ENCODE measurements at regions not wholly inside any gene's neighbourhood (a gene's known extent, or its start where the extent isn't known, plus 50 kb on each side); places are given as distances from the start of the nearest gene placed in this dataset.

DNA sequence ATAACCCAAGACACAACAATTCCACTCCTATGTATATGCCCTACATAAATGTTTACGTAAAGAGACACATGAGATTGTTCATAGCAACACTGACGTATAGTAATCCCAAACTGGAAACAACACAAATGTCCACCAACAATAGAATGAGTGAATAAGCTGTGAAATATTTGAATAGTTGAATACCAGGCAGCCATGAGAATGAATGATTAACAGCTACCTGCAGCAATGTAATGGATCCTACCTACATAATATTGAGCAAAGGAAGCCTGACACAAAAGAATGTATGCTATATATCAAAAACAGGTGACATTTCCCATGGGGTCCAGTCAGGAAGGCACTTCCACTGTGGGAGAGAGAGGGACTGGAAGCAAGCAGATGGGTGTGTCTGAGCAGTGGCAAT is 92.8 kb upstream of the LINC01488 start:
- Histone ChIP-seq H3K27me3 (replicated peaks in 1 of 4; ENCODE audit: control insufficient read depth in 3 of 4, extremely low read depth in 1 of 4, insufficient read depth in 3 of 4, low read length in 3 of 4) (no peaks in the 10 kb centered on the region), H4K20me1 (replicated peaks in 1 of 2; ENCODE audit: control insufficient read depth in 1 of 2, insufficient read depth in 2 of 2, low read length in 2 of 2) (no peaks in the 10 kb centered on the region), H3K18ac (ENCODE audit: extremely low read depth, low read length) (no peak overlapping the region), H3K9me3 (ENCODE audit: insufficient read depth in 2 of 2, low read depth in 1 of 2, low read length in 1 of 2) (peaks cover 5 to 17% of the 10 kb centered on the region in 2 experiments), H3K9ac (replicated peaks in 1 of 4; ENCODE audit: extremely low read depth in 1 of 4, low read depth in 3 of 4, low read length in 3 of 4) (no peak overlapping the region), H4K8ac (ENCODE audit: extremely low read depth, insufficient read depth, low read length) (no peak overlapping the region), H2AFZ (ENCODE audit: low read length) (no peak overlapping the region), H3K23ac (ENCODE audit: insufficient read length) (no peak overlapping the region), H4K91ac (replicated peaks; ENCODE audit: insufficient read length, low read length) (no peak overlapping the region), H2BK5ac (ENCODE audit: low read depth, low read length) (no peak overlapping the region), H3K56ac (replicated peaks; ENCODE audit: insufficient read length, low read depth, low read length) (no peak overlapping the region), H3K14ac (ENCODE audit: insufficient read length) (no peak overlapping the region), H3K23me2 (ENCODE audit: low read depth, low read length) (no peaks in the 10 kb centered on the region), H3K4ac (replicated peaks; ENCODE audit: insufficient read length, low read depth, low read length) (no peak overlapping the region), H3K4me3 (ENCODE audit: extremely low read depth in 1 of 4, insufficient read depth in 2 of 4, low read depth in 3 of 4, low read length in 4 of 4) (no peak overlapping the region), H3K79me1 (ENCODE audit: low read depth, low read length) (no peaks in the 10 kb centered on the region), H2BK120ac (replicated peaks; ENCODE audit: low read depth, low read length) (no peak overlapping the region), H3K36me3 (ENCODE audit: control insufficient read depth in 2 of 4, insufficient read depth in 4 of 4, low read length in 3 of 4) (no peaks in the 10 kb centered on the region), H3K4me1 (replicated peaks in 1 of 4; ENCODE audit: control insufficient read depth in 3 of 4, insufficient read depth in 4 of 4, low read length in 3 of 4) (no peaks in the 10 kb centered on the region), H2BK15ac (ENCODE audit: low read length) (no peak overlapping the region), H2AK5ac (ENCODE audit: low read depth, low read length) (no peak overlapping the region), H4K5ac (ENCODE audit: insufficient read length, low read depth, low read length) (no peak overlapping the region), H3K4me2 (ENCODE audit: insufficient read depth in 1 of 2, low read depth in 2 of 2, low read length in 2 of 2) (no peak overlapping the region), H2BK12ac (ENCODE audit: low read depth, low read length) (no peak overlapping the region), H2BK20ac (ENCODE audit: low read length) (no peak overlapping the region), H3K27ac (ENCODE audit: low read depth, low read length) (no peak overlapping the region), H3K79me2 (ENCODE audit: control insufficient read depth in 1 of 2, insufficient read depth in 2 of 2, low read length in 2 of 2) (no peaks in the 10 kb centered on the region)
- FAIRE-seq (no peak), DNase-seq (ENCODE audit: low read depth in 1 of 2, low spot score in 2 of 2) (no peak)
- CTCF ChIA-PET (ENCODE audit: partially characterized antibody): interaction anchor here (1.0 kb wide), 1 partner anchor 10 kb away, joined by 3 read pairs; no protein-coding TSS in a partner anchor
- TF ChIP-seq POLR2AphosphoS5 (IDR thresholded peaks at IDR 0.05; ENCODE audit: low read depth, low read length): no peak
- no peak for TF ChIP-seq ZNF274 (IDR thresholded peaks at IDR 0.05; ENCODE audit: borderline replicate concordance, extremely low read depth, low read length)
- no peak for TF ChIP-seq KDM1A (IDR thresholded peaks at IDR 0.05; ENCODE audit: borderline replicate concordance, low read length)
- POLR2A ChIA-PET (ENCODE audit: partially characterized antibody): no interaction called here
- 50% methylated on average over 2 of the region's 2 CpGs; no CpG with 5 or more reads in 1 of the 2 experiments for WGBS, 2 experiments (ENCODE audit: extremely low coverage in 1 of 2, insufficient coverage in 1 of 2, insufficient read length in 1 of 2, insufficient replicate concordance in 2 of 2, low coverage in 1 of 2, low lambda C conversion rate in 2 of 2, missing lambda C conversion rate in 1 of 2)

Data from H1 (cell line).